ENCODE measurements at regions not wholly inside any gene's neighbourhood (a gene's known extent, or its start where the extent isn't known, plus 50 kb on each side); places are given as distances from the start of the nearest gene placed in this dataset.

DNA sequence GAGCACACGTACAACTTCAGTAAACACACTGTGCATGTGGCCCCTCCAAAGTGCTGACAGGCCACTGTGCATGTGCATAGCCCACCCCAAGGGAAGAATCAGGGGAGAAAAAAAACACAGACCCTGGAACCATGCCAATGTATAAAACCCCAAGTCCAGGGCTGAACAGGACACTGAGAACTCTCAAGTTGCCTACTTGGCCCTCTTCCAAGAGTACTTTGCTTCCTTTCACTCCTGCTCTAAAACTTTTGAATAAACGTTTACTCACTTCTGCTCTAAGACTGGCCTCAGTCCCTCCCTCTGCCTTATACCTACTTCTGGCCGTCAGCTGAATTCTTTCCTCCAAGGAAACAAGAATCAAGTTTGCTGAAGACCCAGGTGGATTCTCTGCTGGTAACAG is 77.7 kb upstream of the NFIB start:
- TF ChIP-seq LEF1 (IDR thresholded peaks at IDR 0.05; ENCODE audit: borderline replicate concordance) (no peak), ZNF384 (IDR thresholded peaks at IDR 0.05) (no peak), HDGF (IDR thresholded peaks at IDR 0.05; ENCODE audit: borderline replicate concordance) (no peak), SUZ12 (IDR thresholded peaks at IDR 0.05) (no peak), SP1 (IDR thresholded peaks at IDR 0.05) (no peak), FOXA1 (IDR thresholded peaks at IDR 0.05) (no peak), FOXM1 (IDR thresholded peaks at IDR 0.05; ENCODE audit: borderline replicate concordance) (no peak), BHLHE40 (IDR thresholded peaks at IDR 0.05; ENCODE audit: borderline replicate concordance) (no peak), CTBP1 (IDR thresholded peaks at IDR 0.05; ENCODE audit: borderline replicate concordance) (no peak), L3MBTL2 (conservative IDR thresholded peaks at IDR 0.05) (no peak), ELF4 (IDR thresholded peaks at IDR 0.05) (no peak)
- TF ChIP-seq, protein P1, sequence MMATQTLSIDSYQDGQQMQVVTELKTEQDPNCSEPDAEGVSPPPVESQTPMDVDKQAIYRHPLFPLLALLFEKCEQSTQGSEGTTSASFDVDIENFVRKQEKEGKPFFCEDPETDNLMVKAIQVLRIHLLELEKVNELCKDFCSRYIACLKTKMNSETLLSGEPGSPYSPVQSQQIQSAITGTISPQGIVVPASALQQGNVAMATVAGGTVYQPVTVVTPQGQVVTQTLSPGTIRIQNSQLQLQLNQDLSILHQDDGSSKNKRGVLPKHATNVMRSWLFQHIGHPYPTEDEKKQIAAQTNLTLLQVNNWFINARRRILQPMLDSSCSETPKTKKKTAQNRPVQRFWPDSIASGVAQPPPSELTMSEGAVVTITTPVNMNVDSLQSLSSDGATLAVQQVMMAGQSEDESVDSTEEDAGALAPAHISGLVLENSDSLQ (IDR thresholded peaks at IDR 0.05), result no peak
- POLR2A ChIA-PET, result no interaction called here
- CTCF ChIA-PET, result no interaction called here
- DNase-seq (ENCODE audit: extremely low spot score), result no peak

GRCh38 chr9:14389657-14390056 is 75.7 kb upstream of the NFIB start:
- POLR2A ChIA-PET, result no interaction called here
- CTCF ChIA-PET, result no interaction called here
- no peak for DNase-seq (ENCODE audit: extremely low spot score)
- TF ChIP-seq ZNF384 (IDR thresholded peaks at IDR 0.05), result no peak
- TF ChIP-seq ELF4 (IDR thresholded peaks at IDR 0.05), result no peak
- TF ChIP-seq ARNT (IDR thresholded peaks at IDR 0.05), result no peak
- no peak for TF ChIP-seq LEF1 (IDR thresholded peaks at IDR 0.05; ENCODE audit: borderline replicate concordance)

- ChIA-PET POLR2A (no interaction called here), CTCF (no interaction called here)
- no peak for DNase-seq (ENCODE audit: extremely low spot score)
- TF ChIP-seq CTBP1 (IDR thresholded peaks at IDR 0.05; ENCODE audit: borderline replicate concordance), result no peak
- TF ChIP-seq L3MBTL2 (conservative IDR thresholded peaks at IDR 0.05), result no peak
- TF ChIP-seq BHLHE40 (IDR thresholded peaks at IDR 0.05; ENCODE audit: borderline replicate concordance), result no peak
- TF ChIP-seq HDGF (IDR thresholded peaks at IDR 0.05; ENCODE audit: borderline replicate concordance), result no peak
- no peak for TF ChIP-seq NFRKB (IDR thresholded peaks at IDR 0.05)
- no peak for TF ChIP-seq ZNF384 (IDR thresholded peaks at IDR 0.05)
Measured at GRCh38 chr9:14389146-14389545, 75.2 kb upstream of the NFIB start.

GRCh38 chr9:14383773-14384172 is 69.8 kb upstream of the NFIB start:
- DNase-seq (ENCODE audit: extremely low spot score), result no peak
- POLR2A ChIA-PET, result no interaction called here
- no peak for TF ChIP-seq BHLHE40 (IDR thresholded peaks at IDR 0.05; ENCODE audit: borderline replicate concordance)
- no peak for TF ChIP-seq ARNT (IDR thresholded peaks at IDR 0.05)
- TF ChIP-seq L3MBTL2 (conservative IDR thresholded peaks at IDR 0.05), result no peak
- TF ChIP-seq HDGF (IDR thresholded peaks at IDR 0.05; ENCODE audit: borderline replicate concordance), result no peak
- TF ChIP-seq FOXA1 (IDR thresholded peaks at IDR 0.05), result no peak
- no peak for TF ChIP-seq CTBP1 (IDR thresholded peaks at IDR 0.05; ENCODE audit: borderline replicate concordance)
- no peak for TF ChIP-seq NFRKB (IDR thresholded peaks at IDR 0.05)
- TF ChIP-seq FOXK2 (IDR thresholded peaks at IDR 0.05), result no peak
- no peak for TF ChIP-seq TARDBP (IDR thresholded peaks at IDR 0.05)
- no peak for TF ChIP-seq FOXM1 (IDR thresholded peaks at IDR 0.05; ENCODE audit: borderline replicate concordance)
- TF ChIP-seq ELF4 (IDR thresholded peaks at IDR 0.05), result no peak
- no peak for TF ChIP-seq SP1 (IDR thresholded peaks at IDR 0.05)
- no peak for TF ChIP-seq ZNF384 (IDR thresholded peaks at IDR 0.05)
- CTCF ChIA-PET, result no interaction called here

DNA sequence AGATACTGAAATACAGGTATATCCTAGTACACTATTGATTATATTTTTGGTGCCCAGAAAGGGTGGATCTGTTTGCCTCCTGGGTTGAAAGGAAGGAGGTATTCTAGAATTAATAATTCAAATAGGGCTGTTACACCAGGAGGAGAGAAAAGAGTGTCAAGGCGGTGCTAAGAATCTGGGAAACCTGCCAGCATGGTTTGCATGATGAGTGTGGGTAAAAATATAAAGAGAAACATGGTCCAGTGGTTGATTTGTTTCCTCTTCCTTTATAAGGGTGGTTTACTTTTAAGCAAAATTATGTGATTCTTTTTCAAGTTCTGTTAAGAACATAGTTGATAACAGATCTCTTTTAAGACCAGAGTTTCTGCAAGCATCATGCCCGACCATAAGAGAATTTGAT is 69.4 kb upstream of the NFIB start:
- POLR2A ChIA-PET, result no interaction called here
- CTCF ChIA-PET, result no interaction called here
- TF ChIP-seq ZNF384 (IDR thresholded peaks at IDR 0.05), result no peak
- no peak for TF ChIP-seq FOXM1 (IDR thresholded peaks at IDR 0.05; ENCODE audit: borderline replicate concordance)
- DNase-seq (ENCODE audit: extremely low spot score), result no peak

- DNase-seq (ENCODE audit: extremely low spot score), result no peak
- ChIA-PET POLR2A (no interaction called here), CTCF (interaction anchor here (1.0 kb wide), 1 partner anchor 26 kb away, joined by 3 read pairs; no protein-coding TSS in a partner anchor)
- TF ChIP-seq ELF4 (IDR thresholded peaks at IDR 0.05), result no peak
Measured at GRCh38 chr9:14380061-14380836, 66.3 kb upstream of the NFIB start.

DNA sequence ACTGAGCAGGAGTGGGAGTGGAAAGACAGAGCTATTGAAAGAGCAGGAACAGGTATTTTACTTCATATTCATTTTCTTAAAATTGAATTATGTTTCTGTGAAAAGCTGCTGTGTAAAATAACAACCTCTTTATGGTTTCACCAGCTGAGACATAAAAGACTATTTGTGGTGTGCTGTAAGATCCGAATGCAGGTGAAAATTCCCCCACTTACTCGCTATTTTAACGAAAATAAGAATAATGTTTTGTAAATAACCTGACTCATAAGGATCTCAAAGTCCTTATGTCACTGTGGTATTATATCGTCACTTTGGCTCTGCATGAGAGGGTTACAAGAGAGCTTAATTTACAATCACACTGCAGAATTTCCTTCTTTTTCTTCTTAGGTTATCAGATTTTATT is 65.3 kb upstream of the NFIB start:
- CTCF ChIA-PET, result interaction anchor here (0.8 kb wide), 1 partner anchor 157 kb away, joined by 3 read pairs; no protein-coding TSS in a partner anchor
- POLR2A ChIA-PET, result no interaction called here
- no peak for DNase-seq (ENCODE audit: extremely low spot score)
- TF ChIP-seq NFRKB (IDR thresholded peaks at IDR 0.05) (no peak), TARDBP (IDR thresholded peaks at IDR 0.05) (no peak), FOXA1 (IDR thresholded peaks at IDR 0.05) (no peak), FOXM1 (IDR thresholded peaks at IDR 0.05; ENCODE audit: borderline replicate concordance) (no peak), BHLHE40 (IDR thresholded peaks at IDR 0.05; ENCODE audit: borderline replicate concordance) (no peak), ZNF384 (IDR thresholded peaks at IDR 0.05) (no peak), L3MBTL2 (conservative IDR thresholded peaks at IDR 0.05) (no peak), SUZ12 (IDR thresholded peaks at IDR 0.05) (no peak), FOXK2 (IDR thresholded peaks at IDR 0.05) (no peak), LEF1 (IDR thresholded peaks at IDR 0.05; ENCODE audit: borderline replicate concordance) (no peak), CTBP1 (IDR thresholded peaks at IDR 0.05; ENCODE audit: borderline replicate concordance) (no peak), ELF4 (IDR thresholded peaks at IDR 0.05) (no peak), SP1 (IDR thresholded peaks at IDR 0.05) (no peak), ARNT (IDR thresholded peaks at IDR 0.05) (no peak)
- TF ChIP-seq, protein P1 (IDR thresholded peaks at IDR 0.05), result no peak

All from HEK293T (cell line).